ENCODE measurements at regions not wholly inside any gene's neighbourhood (a gene's known extent, or its start where the extent isn't known, plus 50 kb on each side); places are given as distances from the start of the nearest gene placed in this dataset.

DNA sequence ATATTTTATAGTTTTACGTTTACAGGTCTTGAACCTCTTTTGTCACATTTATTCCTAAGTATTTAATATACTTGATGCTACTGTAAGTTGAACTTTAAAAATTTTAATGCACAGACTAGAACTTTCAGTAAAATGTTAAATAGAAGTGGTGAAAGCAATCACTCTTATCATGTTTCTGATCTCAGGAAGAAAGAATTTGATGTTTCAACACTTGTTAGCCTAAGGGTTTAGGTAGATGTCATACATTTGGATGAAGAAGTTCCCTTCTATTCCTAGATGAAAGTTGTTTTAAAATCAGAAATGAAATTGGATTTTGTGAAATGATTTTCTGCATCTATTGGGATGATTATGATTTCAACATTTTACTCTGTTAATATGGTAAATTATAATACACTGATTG, 63.6 kb upstream of the TTLL7 start:
- H3K4me1 Mint-ChIP-seq = peaks cover 6% of the 10 kb centered on the region
- peaks cover 15% of the 10 kb centered on the region for H3K9me3 Mint-ChIP-seq
- no peak overlapping the region for H3K4me3 Mint-ChIP-seq
- H3K27ac Mint-ChIP-seq = no peak overlapping the region
- H3K36me3 Mint-ChIP-seq (ENCODE audit: low read depth) = peaks cover under 1% of the 10 kb centered on the region
- H3K27me3 Mint-ChIP-seq (ENCODE audit: low read depth, poor library complexity) = no peaks in the 10 kb centered on the region
- no peak for DNase-seq
- TF ChIP-seq, protein P1, sequence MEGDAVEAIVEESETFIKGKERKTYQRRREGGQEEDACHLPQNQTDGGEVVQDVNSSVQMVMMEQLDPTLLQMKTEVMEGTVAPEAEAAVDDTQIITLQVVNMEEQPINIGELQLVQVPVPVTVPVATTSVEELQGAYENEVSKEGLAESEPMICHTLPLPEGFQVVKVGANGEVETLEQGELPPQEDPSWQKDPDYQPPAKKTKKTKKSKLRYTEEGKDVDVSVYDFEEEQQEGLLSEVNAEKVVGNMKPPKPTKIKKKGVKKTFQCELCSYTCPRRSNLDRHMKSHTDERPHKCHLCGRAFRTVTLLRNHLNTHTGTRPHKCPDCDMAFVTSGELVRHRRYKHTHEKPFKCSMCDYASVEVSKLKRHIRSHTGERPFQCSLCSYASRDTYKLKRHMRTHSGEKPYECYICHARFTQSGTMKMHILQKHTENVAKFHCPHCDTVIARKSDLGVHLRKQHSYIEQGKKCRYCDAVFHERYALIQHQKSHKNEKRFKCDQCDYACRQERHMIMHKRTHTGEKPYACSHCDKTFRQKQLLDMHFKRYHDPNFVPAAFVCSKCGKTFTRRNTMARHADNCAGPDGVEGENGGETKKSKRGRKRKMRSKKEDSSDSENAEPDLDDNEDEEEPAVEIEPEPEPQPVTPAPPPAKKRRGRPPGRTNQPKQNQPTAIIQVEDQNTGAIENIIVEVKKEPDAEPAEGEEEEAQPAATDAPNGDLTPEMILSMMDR (IDR thresholded peaks at IDR 0.05) = no peak

DNA sequence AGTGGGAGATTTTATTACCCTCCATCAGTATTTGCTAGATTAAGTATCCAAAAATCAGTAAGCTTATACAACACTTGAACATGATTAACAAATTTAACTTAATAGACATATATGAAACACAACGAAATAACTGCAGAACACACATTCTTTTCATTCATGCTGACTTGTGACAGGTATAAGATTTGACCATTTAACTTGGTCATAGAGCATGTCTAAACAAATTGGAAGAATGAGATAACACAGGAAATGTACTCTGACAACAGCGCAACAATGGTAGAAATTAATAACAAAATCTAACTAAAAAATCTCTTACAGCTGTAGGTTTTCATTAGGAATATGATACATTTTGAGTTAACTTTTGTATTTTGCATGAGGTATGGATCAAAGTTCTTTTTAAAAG, 62.4 kb upstream of the TTLL7 start:
- Mint-ChIP-seq H3K9me3 (peaks cover 4% of the 10 kb centered on the region), H3K4me3 (no peak overlapping the region), H3K27me3 (ENCODE audit: low read depth, poor library complexity) (no peaks in the 10 kb centered on the region)

DNA sequence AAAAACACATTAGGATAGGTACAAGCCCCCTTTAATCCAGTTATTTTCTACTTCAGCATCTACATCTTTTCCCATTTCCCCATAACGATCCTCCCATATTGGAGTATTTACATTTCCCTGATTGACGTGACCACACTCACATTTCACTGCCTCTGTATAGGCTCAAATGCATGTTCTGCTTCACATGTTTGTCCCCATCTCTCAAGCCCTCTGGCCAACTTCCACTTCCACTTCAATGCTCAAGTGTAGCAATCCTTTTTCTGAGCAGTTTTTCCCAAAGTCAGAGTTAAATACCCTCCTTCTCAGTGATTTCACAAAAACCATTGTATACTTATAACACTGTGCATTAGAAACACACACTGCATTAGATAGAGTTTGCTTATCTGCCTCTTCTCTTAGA, 61.8 kb upstream of the TTLL7 start:
- no peaks in the 10 kb centered on the region for H3K27me3 Mint-ChIP-seq (ENCODE audit: low read depth, poor library complexity)
- no peak overlapping the region for H3K4me3 Mint-ChIP-seq
- H3K9me3 Mint-ChIP-seq = peaks cover 1% of the 10 kb centered on the region
- no peak for DNase-seq
- TF ChIP-seq, protein P1 (IDR thresholded peaks at IDR 0.05) = no peak
- H3K36me3 Mint-ChIP-seq (ENCODE audit: low read depth) = no peaks in the 10 kb centered on the region
- no peak overlapping the region for H3K27ac Mint-ChIP-seq
- H3K4me1 Mint-ChIP-seq = peaks cover 6% of the 10 kb centered on the region

More for the DNA sequence above, 62.4 kb upstream of the TTLL7 start:
- Mint-ChIP-seq H3K27ac (no peak overlapping the region), H3K36me3 (ENCODE audit: low read depth) (no peaks in the 10 kb centered on the region), H3K4me1 (peaks cover 6% of the 10 kb centered on the region)
- no peak for DNase-seq
- TF ChIP-seq, protein P1 (IDR thresholded peaks at IDR 0.05) = no peak

DNA sequence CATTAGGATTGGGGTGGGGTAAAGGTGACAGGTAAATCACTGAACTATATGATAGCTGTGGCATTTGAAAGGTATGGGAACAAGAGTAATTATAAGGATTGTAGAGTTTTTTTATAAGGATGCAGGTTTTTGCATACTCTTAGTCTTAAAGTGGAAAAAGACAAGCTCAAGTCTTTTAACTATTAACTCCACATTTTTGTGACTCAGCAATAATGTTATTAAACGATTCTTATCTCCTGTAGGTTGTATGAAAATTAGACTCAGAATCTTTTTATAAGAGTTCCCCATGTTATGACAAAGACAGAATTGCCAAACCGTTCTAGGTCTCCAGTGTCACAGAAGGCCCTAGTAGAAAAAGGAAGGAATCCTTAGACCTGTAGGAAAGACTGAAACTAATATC, 49.9 kb upstream of the TTLL7 start:
- Mint-ChIP-seq H3K4me1 (no peaks in the 10 kb centered on the region), H3K27ac (no peak overlapping the region), H3K27me3 (ENCODE audit: low read depth, poor library complexity) (no peaks in the 10 kb centered on the region), H3K36me3 (ENCODE audit: low read depth) (no peaks in the 10 kb centered on the region), H3K9me3 (no peaks in the 10 kb centered on the region), H3K4me3 (no peak overlapping the region)
- no peak for DNase-seq
- TF ChIP-seq, protein P1 (IDR thresholded peaks at IDR 0.05) = no peak
